A204.1 (cell line): ENCODE measurements at regions not wholly inside any gene's neighbourhood (a gene's known extent, or its start where the extent isn't known, plus 50 kb on each side); places are given as distances from the start of the nearest gene placed in this dataset.
"Not testable (repeated sequence)": the region's sequence is repeated elsewhere in the genome, so short reads cannot be mapped to it uniquely, and the experiment has no call there.

Source experiments
- FAIRE-seq: peaks from 2 replicates; lab custom pipeline; 2012; peaks lifted over from hg19 to GRCh38; lab: Jason Lieb, UNC

- FAIRE-seq, result no peak
Observed at GRCh38 chr2:224174990-224175389, 135.9 kb upstream of the SERPINE2 start.

- FAIRE-seq, result no peak
Observed at GRCh38 chr2:224174521-224174920, 135.4 kb upstream of the SERPINE2 start.

- no peak for FAIRE-seq
Observed at GRCh38 chr2:224173933-224174332, 134.8 kb upstream of the SERPINE2 start.

- no peak for FAIRE-seq
Observed at GRCh38 chr2:224173210-224173609, 134.1 kb upstream of the SERPINE2 start.

GRCh38 chr2:224171226-224171625, 132.1 kb upstream of the SERPINE2 start:
- FAIRE-seq, result no peak

GRCh38 chr2:224169847-224170246, 130.8 kb upstream of the SERPINE2 start:
- no peak for FAIRE-seq

- not testable (repeated sequence) for FAIRE-seq
Observed at GRCh38 chr2:224167781-224168180, 128.7 kb upstream of the SERPINE2 start.

- FAIRE-seq, result no peak
Observed at GRCh38 chr2:224166654-224167053, 127.6 kb upstream of the SERPINE2 start.

- no peak for FAIRE-seq
Observed at GRCh38 chr2:224165901-224166319, 126.8 kb upstream of the SERPINE2 start.

- no peak for FAIRE-seq
Observed at GRCh38 chr2:224163566-224164307, 124.7 kb upstream of the SERPINE2 start.

GRCh38 chr2:224162122-224162521, 123.0 kb upstream of the SERPINE2 start:
- FAIRE-seq, result no peak

GRCh38 chr2:224161712-224162111, 122.6 kb upstream of the SERPINE2 start:
- no peak for FAIRE-seq

GRCh38 chr2:224160917-224161316, 121.8 kb upstream of the SERPINE2 start:
- FAIRE-seq, result no peak

- no peak for FAIRE-seq
Observed at GRCh38 chr2:224159345-224159928, 120.4 kb upstream of the SERPINE2 start.

- FAIRE-seq, result no peak
Observed at GRCh38 chr2:224158831-224159230, 119.7 kb upstream of the SERPINE2 start.

GRCh38 chr2:224158061-224158460, 119.0 kb upstream of the SERPINE2 start:
- no peak for FAIRE-seq

GRCh38 chr2:224157655-224158054, 118.6 kb upstream of the SERPINE2 start:
- no peak for FAIRE-seq

- no peak for FAIRE-seq
Observed at GRCh38 chr2:224156436-224156835, 117.3 kb upstream of the SERPINE2 start.

- FAIRE-seq, result no peak
Observed at GRCh38 chr2:224155896-224156295, 116.8 kb upstream of the SERPINE2 start.

- FAIRE-seq, result no peak
Observed at GRCh38 chr2:224155371-224155770, 116.3 kb upstream of the SERPINE2 start.

GRCh38 chr2:224151680-224152310, 112.7 kb upstream of the SERPINE2 start:
- no peak for FAIRE-seq

- FAIRE-seq, result no peak
Observed at GRCh38 chr2:224151161-224151560, 112.1 kb upstream of the SERPINE2 start.

- not testable (repeated sequence) for FAIRE-seq
Observed at GRCh38 chr2:224148058-224148457, 109.0 kb upstream of the SERPINE2 start.

- no peak for FAIRE-seq
Observed at GRCh38 chr2:224147174-224147573, 108.1 kb upstream of the SERPINE2 start.
